ENCODE measurements at regions not wholly inside any gene's neighbourhood (a gene's known extent, or its start where the extent isn't known, plus 50 kb on each side); places are given as distances from the start of the nearest gene placed in this dataset.
"Not testable (repeated sequence)": the region's sequence is repeated elsewhere in the genome, so short reads cannot be mapped to it uniquely, and the experiment has no call there.

DNA sequence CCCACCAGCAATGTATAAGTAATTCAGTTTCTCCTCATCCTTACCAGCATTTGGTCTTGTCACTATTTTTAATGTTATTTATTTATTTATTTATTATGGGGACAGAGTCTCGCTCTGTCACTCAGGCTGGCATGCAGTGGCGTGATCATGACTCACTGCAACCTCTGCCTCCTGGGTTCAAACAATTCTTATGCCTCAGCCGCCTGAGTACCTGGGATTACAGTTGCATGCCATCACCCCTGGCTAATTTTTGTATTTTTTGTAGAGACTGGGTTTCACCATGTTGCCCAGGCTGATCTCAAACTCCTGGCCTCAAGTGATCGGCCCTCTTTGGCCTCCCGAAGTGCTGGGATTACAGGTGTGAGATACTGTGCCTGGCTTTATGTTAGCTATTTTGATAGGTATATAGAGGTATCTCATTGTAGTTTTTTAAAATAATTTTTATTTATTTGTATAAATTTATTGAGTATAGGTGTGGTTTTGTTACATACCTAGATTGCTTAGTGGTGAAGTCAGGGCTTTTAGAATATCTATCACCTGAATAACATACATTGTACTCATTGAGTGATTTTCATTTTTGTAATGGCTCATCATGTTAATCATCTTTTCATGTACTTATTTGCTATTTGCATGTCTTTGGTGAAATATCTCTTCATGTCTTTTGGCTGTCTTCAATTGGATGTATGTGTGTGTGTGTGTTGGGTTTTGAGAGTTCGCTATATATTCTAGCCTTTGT, 53.3 kb downstream of the TANC2 start:
- no peak for DNase-seq

DNA sequence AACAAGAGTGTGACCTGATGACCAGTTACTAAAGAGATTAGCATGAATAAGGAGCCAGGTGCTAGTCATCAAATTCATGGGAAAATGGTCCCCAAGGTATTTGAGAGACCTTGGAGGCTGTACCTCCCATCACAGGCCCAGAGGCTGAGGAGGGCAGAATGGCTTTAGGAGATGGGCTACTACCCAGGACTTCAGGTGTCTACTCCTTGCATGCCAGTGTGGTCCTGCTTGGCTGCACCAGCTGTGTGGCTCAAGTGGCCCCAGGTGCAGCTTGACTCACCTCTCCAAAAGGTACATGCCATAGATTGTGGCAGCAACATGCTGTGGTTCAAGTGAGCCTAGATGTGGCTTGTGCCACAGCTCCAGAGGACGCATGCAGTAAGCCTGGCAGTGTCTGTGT, 56.5 kb downstream of the TANC2 start:
- no peak for DNase-seq

DNA sequence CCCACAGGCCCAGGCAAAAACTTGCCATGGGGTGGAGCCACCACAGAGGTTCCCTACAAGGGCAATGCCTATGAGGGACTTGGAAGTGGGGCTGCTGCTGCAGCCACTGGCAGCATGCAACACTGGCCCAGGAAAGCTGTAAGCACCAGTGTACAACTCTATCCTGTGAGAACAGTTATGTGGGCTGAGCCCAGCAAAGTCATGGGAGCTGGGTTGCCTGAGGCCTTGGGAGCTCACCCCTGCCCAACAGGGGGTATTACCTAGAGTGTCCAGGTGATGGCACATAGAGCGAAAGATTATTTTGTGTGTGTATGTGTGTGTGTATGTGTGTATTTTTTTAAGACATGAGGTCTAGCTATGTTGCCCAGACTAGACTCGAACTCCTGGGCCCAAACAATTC, 57.0 kb downstream of the TANC2 start:
- DNase-seq: no peak

DNA sequence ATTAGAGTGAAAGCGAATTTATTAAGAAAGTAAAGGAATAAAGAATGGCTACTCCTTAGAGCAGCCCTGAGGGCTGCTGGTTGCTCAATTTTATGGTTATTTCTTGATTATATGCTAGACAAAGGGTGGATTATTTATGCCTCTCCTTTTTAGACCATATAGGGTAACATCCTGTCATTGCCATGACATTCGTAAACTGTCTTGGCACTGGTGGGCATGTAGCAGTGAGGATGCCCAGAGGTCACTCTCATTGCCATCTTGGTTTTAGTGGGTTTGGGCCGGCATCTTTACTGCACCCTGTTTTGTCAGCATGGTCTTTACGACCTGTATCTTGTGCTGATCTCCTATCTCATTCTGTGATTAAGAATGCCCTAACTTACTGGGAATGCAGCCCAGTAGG, 58.2 kb downstream of the TANC2 start:
- DNase-seq: no peak

DNA sequence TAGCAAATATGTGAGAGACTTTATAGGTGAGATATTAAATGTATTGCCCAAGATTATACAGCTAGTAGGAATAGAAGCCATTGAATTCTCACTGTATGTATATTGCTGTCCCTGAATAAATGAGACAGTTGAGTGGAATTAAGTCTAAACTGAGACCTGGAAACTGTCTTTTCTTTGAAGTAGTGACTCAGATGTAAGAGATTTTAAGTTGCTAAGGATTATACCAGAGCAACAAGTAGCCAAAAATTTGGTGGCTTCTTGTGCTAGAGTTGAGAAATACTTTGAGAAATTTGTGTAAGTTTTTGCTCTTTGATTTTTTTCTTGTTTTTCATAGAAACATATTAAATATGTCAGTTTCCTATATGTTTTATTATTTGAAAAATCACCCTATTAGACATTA, 58.7 kb downstream of the TANC2 start:
- no peak for DNase-seq

DNA sequence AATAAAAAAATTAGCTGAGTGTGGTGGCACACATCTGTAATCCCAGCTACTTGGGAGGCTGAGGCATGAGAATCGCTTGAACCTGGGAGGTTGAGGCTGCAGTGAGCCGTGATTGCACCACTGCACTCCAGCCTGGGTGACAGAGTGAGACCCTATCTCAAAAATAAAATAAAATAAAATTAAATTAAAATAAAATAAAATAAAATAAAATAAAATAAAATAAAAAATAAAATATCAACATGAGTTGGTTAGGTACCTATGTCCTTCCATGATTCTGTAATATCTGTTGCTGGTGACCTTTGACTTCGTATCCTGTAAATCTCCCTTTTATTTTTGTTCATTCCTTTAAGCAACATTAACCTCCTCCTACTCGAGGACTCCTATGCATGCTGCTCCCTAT, 59.6 kb downstream of the TANC2 start:
- not testable (repeated sequence) for DNase-seq

DNA sequence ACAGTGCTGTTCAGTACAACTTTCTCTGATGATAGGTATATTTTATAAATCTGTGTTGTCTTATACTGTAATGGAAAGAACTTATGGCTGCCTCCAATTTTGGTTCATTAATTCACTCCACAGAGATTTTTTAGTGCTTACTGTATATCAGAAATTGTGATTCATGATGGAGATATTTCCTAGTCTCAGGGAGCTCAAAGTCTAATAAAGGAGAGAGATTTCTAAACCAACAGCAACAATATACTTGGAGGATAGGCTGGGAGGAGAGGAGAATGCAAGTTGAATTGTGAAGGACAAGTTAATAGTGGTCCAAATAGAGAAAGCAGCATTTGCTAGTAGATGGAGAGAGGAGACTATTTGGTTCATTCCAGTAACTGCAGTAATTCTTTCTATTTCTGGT, 63.5 kb downstream of the TANC2 start:
- DNase-seq: no peak

DNA sequence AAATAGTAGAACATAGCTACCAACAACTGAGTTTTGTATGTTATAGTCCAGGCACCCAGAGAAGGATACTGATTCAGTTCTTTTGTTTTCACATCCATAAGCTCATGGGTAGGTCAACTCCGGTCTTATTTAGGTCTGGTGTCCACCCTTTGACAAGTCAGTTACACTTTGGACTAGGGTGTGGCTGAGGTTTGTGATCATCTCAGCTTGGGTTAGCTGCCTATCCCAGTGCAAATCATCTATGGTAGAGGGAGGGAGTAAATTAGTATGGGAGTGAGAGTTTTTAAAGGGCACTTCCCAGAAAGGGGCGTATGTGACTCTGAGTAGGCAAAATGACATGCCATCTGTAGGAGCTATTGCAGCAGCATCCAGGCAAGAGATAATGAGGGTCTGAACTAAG, 66.1 kb downstream of the TANC2 start:
- DNase-seq: no peak

DNA sequence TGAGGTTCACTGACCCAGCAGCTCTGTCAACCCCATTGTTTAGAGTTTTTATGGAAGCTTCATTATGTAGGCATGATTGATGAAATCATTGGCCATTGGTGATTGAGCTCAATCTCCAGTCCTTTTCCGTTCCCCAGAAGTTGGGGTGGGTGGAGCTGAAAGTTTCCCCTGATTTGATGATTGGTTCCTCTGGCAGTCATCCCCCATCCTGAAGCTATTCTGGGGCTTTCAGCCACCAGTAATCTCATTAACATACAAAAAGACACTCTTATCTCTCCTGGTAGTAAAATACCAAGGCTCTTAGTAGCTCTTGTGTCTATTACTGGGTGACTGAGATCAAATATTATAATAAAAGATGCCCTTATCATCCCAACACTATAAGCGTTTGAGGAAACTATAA, 67.1 kb downstream of the TANC2 start:
- DNase-seq: no peak

DNA sequence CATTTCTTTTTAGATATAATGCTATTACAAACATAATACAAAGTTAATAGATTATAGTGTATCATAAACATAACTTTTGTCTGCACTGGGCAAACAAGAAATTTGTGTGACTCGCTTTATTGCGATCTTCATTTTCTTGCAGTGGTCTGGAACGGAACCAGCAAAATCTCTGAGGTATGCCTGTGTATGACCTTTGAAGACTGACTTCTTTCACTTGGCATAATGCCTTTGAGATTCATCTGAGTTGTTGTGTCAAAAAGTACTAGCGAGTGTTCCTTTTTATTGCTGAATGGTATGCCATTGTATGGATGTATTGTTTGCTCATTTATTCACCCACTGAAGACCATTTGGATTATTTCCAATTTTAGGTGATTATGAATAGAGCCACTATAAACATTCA, 69.2 kb downstream of the TANC2 start:
- DNase-seq: no peak

DNA sequence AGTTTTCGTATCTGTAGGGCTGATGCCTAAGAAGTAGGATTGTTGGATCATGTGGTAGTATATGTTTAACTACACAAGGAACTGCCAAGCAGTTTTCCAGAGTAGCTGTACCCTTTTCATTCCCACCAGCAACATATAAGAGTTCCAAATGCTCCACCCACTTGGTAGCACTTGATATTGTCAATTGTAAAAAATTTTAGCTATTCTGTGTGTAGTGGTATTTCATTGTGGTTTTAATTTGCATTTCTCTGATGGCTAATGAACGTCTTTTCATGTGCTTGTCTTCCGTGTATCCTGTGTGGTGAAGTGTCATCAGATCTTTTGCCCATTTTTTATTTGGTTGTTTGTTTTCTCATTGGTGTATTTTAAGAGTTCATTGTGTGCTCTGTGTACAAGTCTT, 69.7 kb downstream of the TANC2 start:
- no peak for DNase-seq

DNA sequence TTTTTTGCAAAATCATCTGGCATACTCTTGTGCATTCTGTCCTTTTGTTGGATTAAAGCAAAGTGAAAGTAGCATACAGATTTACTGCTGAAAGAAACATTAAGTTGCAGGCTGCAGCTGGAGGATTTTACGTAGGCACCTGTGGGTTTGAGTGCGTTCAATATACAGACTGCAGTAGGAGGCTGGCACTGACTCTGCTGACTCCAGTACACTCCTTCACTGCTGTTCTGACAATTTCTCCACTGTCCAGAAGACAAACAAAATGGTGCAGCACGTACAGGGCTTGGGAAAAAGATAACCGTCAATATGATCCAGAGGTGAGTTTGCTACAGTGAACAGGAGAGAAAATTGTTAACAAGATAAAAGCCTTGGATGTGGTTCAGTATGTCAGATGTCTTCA, 73.3 kb downstream of the TANC2 start:
- no peak for DNase-seq

DNA sequence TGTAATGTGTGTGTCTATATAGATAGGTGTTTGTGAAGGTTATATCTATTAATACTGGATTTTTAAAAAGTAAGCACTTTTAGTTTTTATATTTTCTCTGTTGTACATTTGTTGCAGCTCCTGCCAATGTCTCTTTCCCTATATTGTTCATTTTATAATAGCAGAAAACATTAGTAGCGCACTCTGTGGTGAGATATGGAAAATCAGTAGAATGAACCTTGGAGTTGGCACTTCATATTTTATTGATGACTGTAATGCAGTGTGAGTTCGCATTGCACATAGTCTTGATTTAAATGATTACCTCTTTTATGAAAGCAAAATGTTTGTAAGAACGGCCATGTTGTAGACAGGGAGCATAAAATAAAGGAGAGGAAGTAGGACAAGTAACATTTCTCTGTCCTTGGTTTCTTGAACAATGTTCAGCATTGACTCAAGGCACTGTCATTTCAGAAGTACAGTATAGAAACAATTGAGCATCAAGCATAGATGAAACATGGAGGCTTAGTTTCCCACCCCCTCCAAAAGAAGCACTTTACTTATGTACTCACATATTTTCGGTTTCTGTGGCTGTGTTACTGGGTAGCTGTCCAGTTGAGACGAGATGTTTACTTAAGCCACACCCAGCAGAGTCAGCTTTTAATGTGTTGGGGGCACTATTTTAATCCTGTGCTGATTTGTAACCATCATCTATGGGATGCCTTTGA, 74.0 kb downstream of the TANC2 start:
- no peak for DNase-seq

DNA sequence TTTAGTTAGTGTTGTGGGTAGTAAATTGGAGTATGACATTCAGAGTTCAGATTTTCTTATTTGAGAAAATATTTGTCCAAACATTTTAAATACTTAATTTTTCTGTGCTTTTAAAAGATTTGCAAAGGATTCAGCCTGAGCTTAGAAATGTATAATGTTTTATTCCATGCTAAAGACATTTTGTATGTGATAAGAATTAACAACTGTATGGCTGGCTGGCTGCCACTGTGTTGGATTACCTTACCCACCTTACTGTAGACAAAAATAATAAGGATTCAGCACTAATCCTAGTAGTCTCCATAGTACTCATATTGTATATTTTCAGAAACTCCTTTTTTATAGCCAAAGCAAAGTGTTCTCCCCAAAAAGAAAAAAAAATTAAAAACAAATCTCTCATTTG, 74.8 kb downstream of the TANC2 start:
- DNase-seq: no peak

DNA sequence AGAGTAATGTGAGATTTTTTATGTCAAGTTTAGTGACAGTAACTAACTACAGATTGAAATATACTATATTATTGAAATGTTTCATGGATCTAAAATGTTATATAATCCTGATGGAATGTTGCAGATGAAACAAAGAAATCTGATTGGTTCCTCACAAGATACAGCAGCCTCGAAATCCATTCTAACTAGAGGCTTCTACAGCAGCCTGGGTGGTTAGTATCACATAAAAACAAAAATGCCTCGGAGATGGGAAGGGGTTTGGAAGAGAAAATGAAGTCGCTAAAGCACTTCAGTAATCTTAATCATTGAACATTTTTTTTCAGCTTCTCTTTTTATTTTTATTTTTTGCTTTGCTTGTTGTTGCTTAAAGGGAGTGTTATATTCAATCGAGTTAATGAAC, 75.2 kb downstream of the TANC2 start:
- no peak for DNase-seq

DNA sequence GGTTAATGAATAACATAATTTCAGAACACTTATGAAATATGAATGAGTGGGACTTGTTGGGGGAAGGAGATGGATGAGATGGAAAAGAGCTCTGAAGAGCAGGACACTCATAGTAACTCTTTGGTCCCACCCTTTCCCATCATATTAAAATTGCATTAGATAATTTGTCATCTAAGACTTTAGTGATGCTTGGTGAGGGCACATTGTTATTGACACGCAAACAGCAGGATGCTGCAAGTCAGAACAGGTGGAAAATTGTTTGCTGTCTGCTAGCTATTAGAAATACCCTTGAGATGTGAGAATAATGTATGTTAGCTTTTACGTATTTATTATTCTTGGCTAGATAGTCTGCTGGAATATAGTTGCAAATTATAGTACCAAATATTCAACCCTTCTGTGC, 75.7 kb downstream of the TANC2 start:
- DNase-seq: no peak

DNA sequence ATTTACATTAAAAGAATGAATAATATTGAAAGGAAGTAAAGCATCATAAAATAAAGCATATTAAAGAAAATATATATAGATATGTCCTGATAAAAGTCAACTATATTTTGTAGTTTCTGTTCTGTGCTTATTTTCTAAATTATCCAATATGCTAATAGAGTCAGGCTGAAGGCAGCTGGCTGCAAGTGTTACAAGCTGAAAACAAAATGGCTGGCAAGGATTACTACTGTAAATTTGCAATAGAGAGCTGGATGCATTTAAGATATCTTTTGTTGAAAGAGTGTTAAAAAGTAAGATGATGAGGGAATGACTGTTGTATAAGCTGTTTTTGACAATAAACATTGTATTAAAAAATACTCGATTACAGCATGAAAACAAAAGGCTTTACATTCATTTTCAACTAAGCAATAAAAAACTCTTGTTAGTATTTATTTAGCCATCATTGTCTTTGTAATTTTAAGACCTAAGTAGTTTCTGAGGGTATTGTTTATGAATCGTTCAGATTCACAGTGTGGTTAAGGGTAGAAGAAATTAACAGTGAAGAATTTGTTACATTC, 76.3 kb downstream of the TANC2 start:
- DNase-seq: no peak

DNA sequence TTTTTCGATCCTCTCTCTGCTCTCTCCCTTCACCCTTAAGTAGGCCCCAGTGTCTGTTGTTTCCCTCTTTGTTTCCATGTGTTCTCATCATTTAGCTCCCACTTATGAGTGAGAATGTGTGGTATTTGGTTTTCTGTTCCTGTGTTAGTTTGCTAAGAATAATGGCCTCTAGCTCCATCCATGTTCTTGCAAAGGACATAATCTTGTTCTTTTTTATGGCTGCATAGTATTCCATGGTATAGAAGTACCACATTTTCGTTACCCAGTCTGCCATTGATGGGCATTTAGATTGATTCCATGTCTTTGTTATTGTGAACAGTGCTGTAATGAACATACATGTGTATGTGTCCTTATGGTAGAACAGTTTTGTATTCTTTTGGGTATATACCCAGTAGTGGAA, 91.5 kb downstream of the TANC2 start:
- DNase-seq: not testable (repeated sequence)

DNA sequence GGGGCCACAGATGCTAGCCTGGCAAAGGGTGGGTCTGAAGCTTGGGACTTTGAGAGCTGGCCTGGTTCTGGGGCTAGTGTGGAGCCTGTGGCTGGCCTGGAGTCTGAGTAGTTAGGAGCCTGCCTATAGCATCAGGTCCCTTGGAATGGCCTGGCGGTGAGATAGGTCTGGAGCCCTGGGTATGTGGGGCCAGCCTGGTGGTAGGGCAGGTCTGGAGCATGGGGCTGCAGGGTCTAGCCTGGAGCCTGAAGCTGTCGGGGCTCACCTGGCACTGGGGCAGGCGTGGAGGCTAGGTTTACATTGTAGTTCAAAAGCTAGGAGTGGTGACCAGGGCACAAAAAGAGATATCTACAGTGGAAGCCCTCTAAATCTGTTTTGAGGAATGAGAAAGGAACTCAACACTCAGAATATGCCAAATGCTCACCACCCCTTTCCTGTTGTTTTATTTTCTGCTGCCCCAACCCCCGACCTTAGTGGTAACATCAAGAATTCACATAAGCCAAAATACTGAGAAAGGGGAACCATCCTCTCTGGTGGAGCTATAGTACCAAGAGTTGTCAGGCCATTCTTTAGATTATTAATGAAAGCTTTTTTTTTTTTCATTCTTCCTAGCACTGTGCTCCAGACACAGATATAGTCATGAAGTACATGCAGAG, 100.3 kb downstream of the TANC2 start:
- DNase-seq: no peak

DNA sequence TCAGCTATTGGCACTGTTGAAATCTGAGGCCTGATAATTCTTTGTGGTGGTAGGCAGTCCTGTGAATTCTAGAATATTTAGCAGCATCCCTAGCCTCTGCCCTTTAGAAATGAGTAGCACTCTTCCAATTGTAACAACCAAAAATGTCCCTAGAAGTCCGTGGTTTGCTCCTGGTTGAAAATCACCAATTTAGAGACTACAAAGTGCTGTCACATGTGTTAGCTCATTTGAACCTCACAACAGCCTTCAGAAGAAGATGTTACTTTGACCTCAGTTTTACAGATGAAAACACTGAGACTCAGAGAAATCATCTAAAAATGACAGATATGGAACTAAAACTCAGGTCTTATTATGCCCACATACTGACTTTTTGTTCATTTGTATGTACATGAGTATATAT, 103.2 kb downstream of the TANC2 start:
- DNase-seq: no peak

DNA sequence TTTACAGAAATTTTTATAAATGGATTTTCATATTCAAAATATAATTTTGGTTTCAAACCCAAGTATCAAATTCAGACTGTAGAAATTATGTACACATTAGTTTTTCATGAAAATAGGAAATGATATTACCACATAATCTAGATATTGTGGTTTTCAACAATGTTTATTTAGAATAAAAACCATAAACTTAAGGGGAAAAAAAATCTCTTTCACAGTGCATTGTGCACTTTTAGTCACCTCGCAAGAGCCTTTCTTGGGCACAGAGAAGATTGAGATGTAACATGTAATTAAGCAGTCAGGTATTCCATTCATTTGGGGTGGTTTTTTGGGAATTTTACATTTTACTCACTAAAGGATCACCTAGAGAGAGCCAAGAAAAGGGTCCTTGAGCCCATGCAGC, 104.0 kb downstream of the TANC2 start:
- no peak for DNase-seq

DNA sequence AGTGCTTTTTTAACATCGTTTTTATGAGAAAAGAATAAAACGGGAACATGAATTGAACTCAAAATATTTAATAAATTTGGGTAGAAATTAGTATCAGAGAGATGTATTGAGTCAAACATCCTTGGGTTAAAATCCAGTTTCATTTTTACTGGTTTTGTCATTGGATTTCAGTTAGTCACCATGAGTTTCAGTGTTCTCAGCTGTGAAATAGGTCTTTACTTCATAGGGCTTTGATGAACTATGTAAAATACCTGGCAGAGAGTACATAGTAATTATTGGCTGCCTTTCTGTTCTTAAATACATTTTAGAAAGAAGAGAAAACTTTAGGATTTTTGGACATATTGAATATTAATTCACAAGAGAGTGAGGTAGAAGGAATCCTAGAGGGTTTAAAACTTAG, 105.8 kb downstream of the TANC2 start:
- no peak for DNase-seq

DNA sequence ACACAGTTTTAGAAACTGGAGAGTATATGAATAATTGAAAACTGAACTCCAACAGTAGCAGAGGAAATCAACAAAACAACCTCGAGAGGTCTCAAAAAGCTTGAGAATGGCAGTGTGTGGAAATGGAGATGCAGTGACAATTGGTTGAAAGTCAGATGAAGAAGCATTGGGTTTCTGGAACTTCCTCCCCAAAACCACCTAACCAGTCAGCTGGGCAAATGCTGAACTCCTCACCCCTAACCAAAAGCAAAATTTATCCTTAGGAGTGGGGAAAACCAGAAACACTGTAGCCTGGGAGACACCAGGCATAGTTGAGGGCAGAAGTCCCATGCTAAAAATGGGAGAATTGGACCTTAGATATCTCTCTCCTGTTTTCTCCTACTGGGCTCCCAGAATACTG, 109.9 kb downstream of the TANC2 start:
- no peak for DNase-seq

DNA sequence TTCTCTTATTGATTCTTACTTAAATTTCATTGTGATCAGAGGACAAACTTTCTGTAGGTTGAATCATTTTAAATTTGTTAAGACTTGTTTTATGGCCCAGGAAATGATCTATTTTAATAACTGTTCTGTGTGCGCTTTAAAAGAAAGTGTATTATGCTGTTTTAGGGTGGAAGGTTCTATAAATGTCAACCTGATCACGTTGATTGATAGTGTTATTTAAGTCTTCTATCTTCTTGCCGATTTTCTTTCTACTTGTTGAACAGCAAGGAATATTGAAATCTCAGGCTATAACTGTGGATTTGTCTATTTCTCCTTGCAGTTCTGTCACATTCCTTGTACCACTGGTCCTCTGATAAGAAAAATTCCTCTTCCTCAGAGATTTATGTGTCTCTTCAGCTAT, 112.7 kb downstream of the TANC2 start:
- no peak for DNase-seq

All from stimulated activated CD8-positive, alpha-beta memory T cell treated with anti-CD3 and anti-CD28 coated beads, Interleukin-4, amount 100 ng/mL, for 48 hours (primary cell).